Endothelial cell of umbilical vein (primary cell): ENCODE measurements at regions not wholly inside any gene's neighbourhood (a gene's known extent, or its start where the extent isn't known, plus 50 kb on each side); places are given as distances from the start of the nearest gene placed in this dataset.

Source experiments
- BruUV-seq: library from RNA; stranded (reverse); fragments of 400-500 nt; replicated peaks from 2 replicates; lab custom pipeline; 2021; lab: Mats Ljungman, UMichigan
- CTCF ChIA-PET: fragments of 300-600, 350-600 bp; sonication (Branson Sonifier 250); formaldehyde crosslinking; loops from one replicate; lab custom pipeline; 2021; ENCODE audit warnings: antibody characterized with exemption, inconsistent platforms; lab: Charles Lee
- POLR2A ChIA-PET: fragments of 300-600, 350-600 bp; sonication (Branson Sonifier 250); formaldehyde crosslinking; loops from one replicate; lab custom pipeline; 2021; ENCODE audit warnings: antibody characterized with exemption, inconsistent platforms; lab: Charles Lee
- DNase-seq: peaks from one replicate; pipeline ENCODE4 v3.0.0-alpha.2; 2011; ENCODE audit warnings: low read depth, low spot score
- FAIRE-seq: peaks from 2 replicates; lab custom pipeline; 2011; peaks lifted over from hg19 to GRCh38; lab: Jason Lieb, UNC
- H2AFZ ChIP-seq: 2 replicates; pipeline ENCODE4 v1.6.0; 2012; ENCODE audit warnings: low read depth, low read length, control low read depth, inconsistent platforms
- H3K27ac ChIP-seq: 2 replicates; pipeline ENCODE4 v1.5.1; 2011; ENCODE audit warnings: low read depth, mild to moderate bottlenecking, control low read depth, low read length, moderate library complexity; ENCODE audit not compliant: insufficient read depth
- H3K27me3 ChIP-seq, 2 experiments: 2 replicates each; pipeline versions ENCODE4 v1.6.0 to v1.6.1; 2011; ENCODE audit warnings: low read length in 2 of 2, mixed read lengths in 1 of 2; ENCODE audit not compliant: control insufficient read depth in 2 of 2, insufficient read depth in 2 of 2
- H3K36me3 ChIP-seq, 2 experiments: 2 replicates in 1 of 2; 3 replicates in 1 of 2; pipeline ENCODE4 v1.5.1; 2011; ENCODE audit warnings: low read length in 2 of 2, mild to moderate bottlenecking in 1 of 2, moderate library complexity in 1 of 2; ENCODE audit not compliant: control insufficient read depth in 2 of 2, insufficient read depth in 2 of 2; ENCODE audit errors: extremely low read depth in 1 of 2
- H3K4me1 ChIP-seq: 3 replicates; pipeline ENCODE4 v1.5.1; 2011; ENCODE audit warnings: mild to moderate bottlenecking, low read length; ENCODE audit not compliant: control insufficient read depth, insufficient read depth; ENCODE audit errors: extremely low read depth
- H3K4me2 ChIP-seq: 2 replicates; pipeline ENCODE4 v1.6.1; 2011; ENCODE audit warnings: low read length, control low read depth, mixed read lengths; ENCODE audit not compliant: insufficient read depth
- H3K4me3 ChIP-seq, 3 experiments: fragments of 200-600 bp in 1 of 3; sonication (generic), shearing (Covaris generic) in 1 of 3; replicated peaks in 1 of 3; 2 replicates each; pipeline ENCODE4 v1.5.1; 2011 to 2016; ENCODE audit warnings: control low read depth in 3 of 3, low read length in 3 of 3, mild to moderate bottlenecking in 2 of 3, inconsistent platforms in 1 of 3, low read depth in 1 of 3, moderate library complexity in 1 of 3; ENCODE audit not compliant: insufficient read depth in 1 of 3
- H3K79me2 ChIP-seq: 2 replicates; pipeline ENCODE4 v1.6.0; 2012; ENCODE audit warnings: low read length, inconsistent platforms; ENCODE audit not compliant: control insufficient read depth, insufficient read depth
- H3K9ac ChIP-seq: replicated peaks from 2 replicates; pipeline ENCODE3; 2011; ENCODE audit warnings: low read length, control low read depth; ENCODE audit not compliant: insufficient read depth; ENCODE audit errors: extremely low read depth
- H3K9me1 ChIP-seq: replicated peaks from 3 replicates; pipeline ENCODE4 v1.6.0; 2011; ENCODE audit warnings: mild to moderate bottlenecking, low read length; ENCODE audit not compliant: control insufficient read depth, insufficient read depth; ENCODE audit errors: extremely low read depth
- H3K9me3 ChIP-seq: replicated peaks from 2 replicates; pipeline ENCODE4 v1.5.1; 2012; ENCODE audit warnings: low read length, inconsistent platforms; ENCODE audit not compliant: control insufficient read depth, insufficient read depth
- H4K20me1 ChIP-seq: replicated peaks from 2 replicates; pipeline ENCODE3; 2011; ENCODE audit warnings: mild to moderate bottlenecking, low read length; ENCODE audit not compliant: control insufficient read depth, insufficient read depth; ENCODE audit errors: extremely low read depth
- EZH2 ChIP-seq: IDR thresholded peaks from 2 replicates; pipeline ENCODE4 v1.6.1; 2012; ENCODE audit warnings: borderline replicate concordance, low read depth, mild to moderate bottlenecking, moderate library complexity, low read length, inconsistent platforms; ENCODE audit not compliant: severe bottlenecking
- FOS ChIP-seq: IDR thresholded peaks from 2 replicates; pipeline ENCODE4 v1.6.1; 2011; ENCODE audit warnings: mild to moderate bottlenecking, low read length, moderate library complexity, borderline replicate concordance; ENCODE audit not compliant: insufficient read depth
- GATA2 ChIP-seq: IDR thresholded peaks from 2 replicates; pipeline ENCODE4 v1.7.0; 2011; ENCODE audit warnings: low read depth, mild to moderate bottlenecking, moderate library complexity, mixed read lengths, low read length; ENCODE audit not compliant: insufficient read length, insufficient read depth
- JUN ChIP-seq: IDR thresholded peaks from 2 replicates; pipeline ENCODE4 v1.6.1; 2011; ENCODE audit warnings: borderline replicate concordance, low read depth; ENCODE audit not compliant: insufficient read length, insufficient read depth
- MYC ChIP-seq: IDR thresholded peaks from one replicate; pipeline ENCODE4 v1.6.1; 2011; ENCODE audit warnings: mild to moderate bottlenecking, low read depth, low read length
- POLR2A ChIP-seq: IDR thresholded peaks from 2 replicates; pipeline ENCODE4 v1.6.1; 2012; ENCODE audit warnings: low read depth, mild to moderate bottlenecking, control low read depth, low read length
- POLR2AphosphoS5 ChIP-seq: IDR thresholded peaks from 2 replicates; pipeline ENCODE4 v1.6.1; 2012; ENCODE audit warnings: low read depth, mild to moderate bottlenecking, control low read depth, low read length, moderate library complexity; ENCODE audit not compliant: insufficient read depth
- dilution Hi-C: fragments of 300-500 bp; cut with MboI; formaldehyde crosslinking; loops from one replicate; pipeline ENCODE4 v1.15.0; 2019; ENCODE audit warnings: low sequenced_read_pairs; ENCODE audit not compliant: extremely low pct_ligation_motif_present
- intact Hi-C: fragments of 100-400 bp; cut with micrococcal nuclease; formaldehyde crosslinking; loops from one replicate; pipeline ENCODE4 v1.10.0; 2022
- TF ChIP-seq, protein P1 (sequence below), 2 donors: IDR thresholded peaks; 1 replicate in 1 of 2; 2 replicates in 1 of 2; pipeline ENCODE4 v1.5.1; 2011; ENCODE audit warnings: low read length in 2 of 2, mild to moderate bottlenecking in 2 of 2, moderate library complexity in 2 of 2, control low read depth in 1 of 2, inconsistent platforms in 1 of 2, low read depth in 1 of 2; ENCODE audit not compliant: insufficient read depth in 1 of 2; ENCODE audit errors: extremely low read depth in 1 of 2
- TF ChIP-seq, protein P2 (sequence below): IDR thresholded peaks from 2 replicates; pipeline ENCODE4 v1.6.1; 2011; ENCODE audit not compliant: insufficient read depth, insufficient read length

DNA sequence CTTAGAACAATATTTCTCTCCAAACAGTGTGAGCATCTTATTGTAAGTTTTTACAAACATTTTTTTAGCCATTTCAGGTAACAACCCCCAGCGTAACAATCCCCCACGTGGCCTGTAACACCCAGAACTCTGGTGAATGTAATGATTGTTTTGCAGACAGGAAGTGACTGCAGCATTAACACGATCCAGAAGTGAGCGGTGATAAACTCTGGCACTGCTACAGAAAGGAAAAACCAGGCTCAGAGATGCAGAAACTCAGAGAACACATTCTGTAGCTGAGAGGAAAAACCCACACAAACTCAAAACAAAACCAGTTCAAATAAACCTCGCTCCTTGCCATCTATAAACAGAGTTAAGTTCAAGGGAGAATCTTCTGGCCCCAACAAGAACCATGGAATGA lies 285.7 kb downstream of the FGFR2 start:
- no peak overlapping the region for H3K4me2 ChIP-seq

More for the DNA sequence above, 285.7 kb downstream of the FGFR2 start:
- Histone ChIP-seq H3K36me3 (no peaks in the 10 kb centered on the region), H3K4me3 (no peak overlapping the region), H3K27ac (no peak overlapping the region), H3K27me3 (no peaks in the 10 kb centered on the region), H3K4me1 (no peaks in the 10 kb centered on the region), H3K79me2 (no peaks in the 10 kb centered on the region), H3K9me3 (no peaks in the 10 kb centered on the region), H3K9me1 (no peaks in the 10 kb centered on the region), H4K20me1 (no peaks in the 10 kb centered on the region), H2AFZ (no peak overlapping the region), H3K9ac (no peak overlapping the region)
- no peak for FAIRE-seq
- DNase-seq: peak; percentile 17
- intact Hi-C loops (no loop called here), dilution Hi-C loops (no loop called here)
- POLR2A ChIA-PET: no interaction called here
- CTCF ChIA-PET: no interaction called here
- no TSS peak for BruUV-seq
- TF ChIP-seq POLR2AphosphoS5 (no peak), GATA2 (no peak), MYC (no peak), POLR2A (no peak), FOS (no peak), JUN (no peak), EZH2 (no peak)
- TF ChIP-seq, protein P1, sequence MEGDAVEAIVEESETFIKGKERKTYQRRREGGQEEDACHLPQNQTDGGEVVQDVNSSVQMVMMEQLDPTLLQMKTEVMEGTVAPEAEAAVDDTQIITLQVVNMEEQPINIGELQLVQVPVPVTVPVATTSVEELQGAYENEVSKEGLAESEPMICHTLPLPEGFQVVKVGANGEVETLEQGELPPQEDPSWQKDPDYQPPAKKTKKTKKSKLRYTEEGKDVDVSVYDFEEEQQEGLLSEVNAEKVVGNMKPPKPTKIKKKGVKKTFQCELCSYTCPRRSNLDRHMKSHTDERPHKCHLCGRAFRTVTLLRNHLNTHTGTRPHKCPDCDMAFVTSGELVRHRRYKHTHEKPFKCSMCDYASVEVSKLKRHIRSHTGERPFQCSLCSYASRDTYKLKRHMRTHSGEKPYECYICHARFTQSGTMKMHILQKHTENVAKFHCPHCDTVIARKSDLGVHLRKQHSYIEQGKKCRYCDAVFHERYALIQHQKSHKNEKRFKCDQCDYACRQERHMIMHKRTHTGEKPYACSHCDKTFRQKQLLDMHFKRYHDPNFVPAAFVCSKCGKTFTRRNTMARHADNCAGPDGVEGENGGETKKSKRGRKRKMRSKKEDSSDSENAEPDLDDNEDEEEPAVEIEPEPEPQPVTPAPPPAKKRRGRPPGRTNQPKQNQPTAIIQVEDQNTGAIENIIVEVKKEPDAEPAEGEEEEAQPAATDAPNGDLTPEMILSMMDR (IDR thresholded peaks at IDR 0.05; ENCODE audit: extremely low read depth in 1 of 2, insufficient read depth in 1 of 2, low read depth in 1 of 2, low read length in 2 of 2): no peak
- TF ChIP-seq, protein P2, sequence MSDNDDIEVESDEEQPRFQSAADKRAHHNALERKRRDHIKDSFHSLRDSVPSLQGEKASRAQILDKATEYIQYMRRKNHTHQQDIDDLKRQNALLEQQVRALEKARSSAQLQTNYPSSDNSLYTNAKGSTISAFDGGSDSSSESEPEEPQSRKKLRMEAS: no peak
